DND-41 (cell line): ENCODE measurements at regions not wholly inside any gene's neighbourhood (a gene's known extent, or its start where the extent isn't known, plus 50 kb on each side); places are given as distances from the start of the nearest gene placed in this dataset.

ENCODE experiments used
- ATAC-seq: fragments of 200-7000 bp; cut with Tn5 transposase; 3 replicates; pipeline ENCODE4 v1.9.1; 2021; ENCODE audit warnings: low read depth; ENCODE audit not compliant: insufficient read depth
- DNase-seq: peaks from one replicate; pipeline ENCODE4 v3.0.0-alpha.2; 2020
- H2AFZ ChIP-seq: 2 replicates; pipeline ENCODE4 v1.6.0; 2012; ENCODE audit warnings: low read depth, low read length
- H3K27ac ChIP-seq: 2 replicates; pipeline ENCODE4 v1.5.1; 2012; ENCODE audit warnings: low read length, inconsistent platforms
- H3K27me3 ChIP-seq: fragments of 200-600 bp; sonication (generic); 2 replicates; pipeline ENCODE4 v1.6.0; 2012; ENCODE audit warnings: low read length, mild to moderate bottlenecking, inconsistent platforms; ENCODE audit not compliant: insufficient read depth, poor library complexity
- H3K36me3 ChIP-seq: 2 replicates; pipeline ENCODE4 v1.5.1; 2012; ENCODE audit warnings: low read length, inconsistent platforms; ENCODE audit not compliant: insufficient read depth
- H3K4me1 ChIP-seq: 2 replicates; pipeline ENCODE4 v1.5.1; 2012; ENCODE audit warnings: mild to moderate bottlenecking, low read length; ENCODE audit not compliant: insufficient read depth
- H3K4me2 ChIP-seq: 2 replicates; pipeline ENCODE4 v1.6.0; 2012; ENCODE audit warnings: mild to moderate bottlenecking, moderate library complexity, low read length, inconsistent platforms; ENCODE audit not compliant: insufficient read depth
- H3K4me3 ChIP-seq, 2 experiments: fragments of 200-600 bp in 1 of 2; shearing (Covaris generic) in 1 of 2; 2 replicates each; pipeline ENCODE4 v1.5.1; 2012 to 2016; ENCODE audit warnings: inconsistent platforms in 2 of 2, low read length in 2 of 2, mild to moderate bottlenecking in 2 of 2, low read depth in 1 of 2, moderate library complexity in 1 of 2
- H3K79me2 ChIP-seq: 2 replicates; pipeline ENCODE4 v1.6.0; 2012; ENCODE audit warnings: low read length, inconsistent platforms; ENCODE audit not compliant: insufficient read depth
- H3K9ac ChIP-seq: 2 replicates; pipeline ENCODE4 v1.6.0; 2012; ENCODE audit warnings: low read depth, mild to moderate bottlenecking, inconsistent platforms, low read length, moderate library complexity
- H3K9me3 ChIP-seq: 2 replicates; pipeline ENCODE4 v1.5.1; 2012; ENCODE audit warnings: low read length, moderate library complexity, mild to moderate bottlenecking, inconsistent platforms; ENCODE audit not compliant: insufficient read depth, severe bottlenecking
- H4K20me1 ChIP-seq: 2 replicates; pipeline ENCODE4 v1.6.0; 2012; ENCODE audit warnings: low read length; ENCODE audit not compliant: insufficient read depth
- CTCF ChIP-seq: IDR thresholded peaks from 2 replicates; pipeline ENCODE4 v1.5.1; 2012; ENCODE audit warnings: borderline replicate concordance, low read length, moderate library complexity, mild to moderate bottlenecking; ENCODE audit not compliant: poor library complexity, severe bottlenecking; ENCODE audit errors: extremely low read depth
- EZH2 ChIP-seq: IDR thresholded peaks from 3 replicates; pipeline ENCODE4 v1.6.1; 2012; ENCODE audit warnings: borderline replicate concordance, low read depth, mild to moderate bottlenecking, moderate library complexity, low read length, inconsistent platforms; ENCODE audit not compliant: severe bottlenecking

GRCh38 chr16:48852458-48852857 is 242.5 kb upstream of the N4BP1 start:
- Histone ChIP-seq H4K20me1 (no peaks in the 10 kb centered on the region), H3K4me2 (no peak overlapping the region), H3K4me1 (no peaks in the 10 kb centered on the region), H3K9me3 (no peaks in the 10 kb centered on the region), H3K79me2 (no peaks in the 10 kb centered on the region), H3K27ac (no peak overlapping the region), H3K9ac (no peak overlapping the region), H2AFZ (no peak overlapping the region), H3K4me3 (no peak overlapping the region), H3K27me3 (no peaks in the 10 kb centered on the region), H3K36me3 (no peaks in the 10 kb centered on the region)
- DNase-seq = no peak
- TF ChIP-seq EZH2 (no peak), CTCF (no peak)
- no peak for ATAC-seq

- no peaks in the 10 kb centered on the region for H3K4me1 ChIP-seq
- no peak overlapping the region for H2AFZ ChIP-seq
- no peak for ATAC-seq
- no peak overlapping the region for H3K27ac ChIP-seq
- no peaks in the 10 kb centered on the region for H3K27me3 ChIP-seq
- no peak overlapping the region for H3K9ac ChIP-seq
- no peak overlapping the region for H3K4me2 ChIP-seq
- H4K20me1 ChIP-seq = no peaks in the 10 kb centered on the region
- H3K4me3 ChIP-seq = no peak overlapping the region
- H3K36me3 ChIP-seq = no peaks in the 10 kb centered on the region
- H3K79me2 ChIP-seq = no peaks in the 10 kb centered on the region
- DNase-seq = peak; percentile 5
- no peaks in the 10 kb centered on the region for H3K9me3 ChIP-seq
- TF ChIP-seq EZH2 (no peak), CTCF (no peak)
These were observed 240.3 kb upstream of the N4BP1 start for GRCh38 chr16:48850097-48850770.

- Histone ChIP-seq H3K4me3 (no peak overlapping the region), H4K20me1 (no peaks in the 10 kb centered on the region), H3K4me1 (no peaks in the 10 kb centered on the region), H3K27me3 (no peaks in the 10 kb centered on the region), H3K79me2 (no peaks in the 10 kb centered on the region), H3K9ac (no peak overlapping the region), H2AFZ (no peak overlapping the region), H3K36me3 (no peaks in the 10 kb centered on the region), H3K4me2 (no peak overlapping the region), H3K9me3 (no peaks in the 10 kb centered on the region), H3K27ac (no peak overlapping the region)
- DNase-seq = no peak
- TF ChIP-seq EZH2 (no peak), CTCF (no peak)
- ATAC-seq = no peak
These were observed 236.3 kb upstream of the N4BP1 start for GRCh38 chr16:48846277-48846676.
